H1 (cell line): ENCODE measurements at regions not wholly inside any gene's neighbourhood (a gene's known extent, or its start where the extent isn't known, plus 50 kb on each side); places are given as distances from the start of the nearest gene placed in this dataset.

Experiments used
- CTCF ChIA-PET: fragments of 300-600 bp; sonication (Branson Sonifier 250); formaldehyde crosslinking; loops from one replicate; lab custom pipeline; 2021; ENCODE audit not compliant: partially characterized antibody; lab: Charles Lee
- POLR2A ChIA-PET: fragments of 300-600 bp; sonication (Branson Sonifier 250); formaldehyde crosslinking; loops from one replicate; lab custom pipeline; 2021; ENCODE audit warnings: inconsistent platforms; ENCODE audit not compliant: partially characterized antibody; lab: Charles Lee
- DNase-seq, 2 experiments: peaks; one replicate each; pipeline versions ENCODE4 v3.0.0 to v3.0.0-alpha.2; 2010 to 2022; ENCODE audit warnings: low spot score in 2 of 2, low read depth in 1 of 2, mixed read lengths in 1 of 2
- FAIRE-seq: peaks from 2 replicates; lab custom pipeline; 2011; peaks lifted over from hg19 to GRCh38; lab: Jason Lieb, UNC
- H2AFZ ChIP-seq: 2 replicates; pipeline ENCODE4 v1.8.1; 2012; ENCODE audit warnings: low read length, inconsistent platforms
- H2AK5ac ChIP-seq: 2 replicates; pipeline ENCODE4 v1.6.1; 2013; ENCODE audit warnings: low read depth, low read length
- H2BK120ac ChIP-seq: replicated peaks from 2 replicates; pipeline ENCODE3; 2013; ENCODE audit warnings: low read depth, low read length, inconsistent platforms
- H2BK12ac ChIP-seq: 2 replicates; pipeline ENCODE4 v1.6.1; 2013; ENCODE audit warnings: low read depth, low read length
- H2BK15ac ChIP-seq: 2 replicates; pipeline ENCODE4 v1.6.1; 2013; ENCODE audit warnings: low read length
- H2BK20ac ChIP-seq: 2 replicates; pipeline ENCODE4 v1.6.1; 2013; ENCODE audit warnings: low read length
- H2BK5ac ChIP-seq: 2 replicates; pipeline ENCODE4 v1.6.1; 2013; ENCODE audit warnings: low read depth, low read length
- H3K14ac ChIP-seq: 2 replicates; pipeline ENCODE4 v1.6.1; 2013; ENCODE audit warnings: inconsistent platforms; ENCODE audit not compliant: insufficient read length
- H3K18ac ChIP-seq: 2 replicates; pipeline ENCODE4 v1.6.1; 2013; ENCODE audit warnings: low read length; ENCODE audit errors: extremely low read depth
- H3K23ac ChIP-seq: 2 replicates; pipeline ENCODE4 v1.6.1; 2013; ENCODE audit warnings: inconsistent platforms; ENCODE audit not compliant: insufficient read length
- H3K23me2 ChIP-seq: 2 replicates; pipeline ENCODE4 v1.6.1; 2013; ENCODE audit warnings: low read depth, low read length
- H3K27ac ChIP-seq: 2 replicates; pipeline ENCODE4 v1.6.1; 2011; ENCODE audit warnings: low read depth, low read length, inconsistent platforms
- H3K27me3 ChIP-seq, 4 experiments: replicated peaks in 1 of 4; 1 replicate in 1 of 4; 2 replicates in 3 of 4; pipeline versions ENCODE4 v1.6.1 to v1.8.1; 2011 to 2013; ENCODE audit warnings: low read length in 3 of 4, mild to moderate bottlenecking in 3 of 4, inconsistent platforms in 2 of 4, mixed read lengths in 2 of 4, moderate library complexity in 1 of 4; ENCODE audit not compliant: control insufficient read depth in 3 of 4, insufficient read depth in 3 of 4; ENCODE audit errors: extremely low read depth in 1 of 4
- H3K36me3 ChIP-seq, 4 experiments: 2 replicates each; pipeline versions ENCODE4 v1.6.1 to v1.8.1; 2011 to 2013; ENCODE audit warnings: mild to moderate bottlenecking in 4 of 4, low read length in 3 of 4, moderate library complexity in 2 of 4, control low read depth in 1 of 4, inconsistent platforms in 1 of 4; ENCODE audit not compliant: insufficient read depth in 4 of 4, control insufficient read depth in 2 of 4
- H3K4ac ChIP-seq: replicated peaks from 2 replicates; pipeline ENCODE3; 2013; ENCODE audit warnings: low read length, low read depth, mixed read lengths, inconsistent platforms; ENCODE audit not compliant: insufficient read length
- H3K4me1 ChIP-seq, 4 experiments: replicated peaks in 1 of 4; 1 replicate in 1 of 4; 2 replicates in 3 of 4; pipeline versions ENCODE4 v1.6.1 to v1.8.1; 2011 to 2013; ENCODE audit warnings: low read length in 3 of 4, inconsistent platforms in 2 of 4, mixed read lengths in 1 of 4; ENCODE audit not compliant: insufficient read depth in 4 of 4, control insufficient read depth in 3 of 4
- H3K4me2 ChIP-seq, 2 experiments: 2 replicates each; pipeline versions ENCODE4 v1.6.1 to v1.8.1; 2011 to 2013; ENCODE audit warnings: low read depth in 2 of 2, low read length in 2 of 2, control low read depth in 1 of 2, inconsistent platforms in 1 of 2, mild to moderate bottlenecking in 1 of 2; ENCODE audit not compliant: insufficient read depth in 1 of 2
- H3K4me3 ChIP-seq, 4 experiments: fragments of 200-600, 300-600 bp in 1 of 4; sonication (generic), shearing (Covaris generic), sonication (Bioruptor Twin) in 1 of 4; 2 replicates each; pipeline versions ENCODE4 v1.5.1 to v1.8.1; 2011 to 2016; ENCODE audit warnings: low read length in 4 of 4, low read depth in 3 of 4, control low read depth in 2 of 4, inconsistent platforms in 2 of 4, mild to moderate bottlenecking in 2 of 4, mixed read lengths in 1 of 4, moderate library complexity in 1 of 4; ENCODE audit not compliant: insufficient read depth in 2 of 4; ENCODE audit errors: extremely low read depth in 1 of 4
- H3K56ac ChIP-seq: replicated peaks from 2 replicates; pipeline ENCODE3; 2013; ENCODE audit warnings: low read depth, mild to moderate bottlenecking, mixed read lengths, low read length, inconsistent platforms; ENCODE audit not compliant: insufficient read length
- H3K79me1 ChIP-seq: 2 replicates; pipeline ENCODE4 v1.6.1; 2013; ENCODE audit warnings: low read depth, low read length, control low read depth
- H3K79me2 ChIP-seq, 2 experiments: 2 replicates each; pipeline versions ENCODE4 v1.6.1 to v1.8.1; 2012 to 2013; ENCODE audit warnings: low read length in 2 of 2, mild to moderate bottlenecking in 2 of 2, inconsistent platforms in 1 of 2; ENCODE audit not compliant: insufficient read depth in 2 of 2, control insufficient read depth in 1 of 2
- H3K9ac ChIP-seq, 4 experiments: replicated peaks in 1 of 4; 1 replicate in 1 of 4; 2 replicates in 3 of 4; pipeline versions ENCODE4 v1.6.1 to v1.8.1; 2011 to 2013; ENCODE audit warnings: low read depth in 3 of 4, low read length in 3 of 4, control low read depth in 2 of 4, mild to moderate bottlenecking in 2 of 4, moderate library complexity in 2 of 4, inconsistent platforms in 1 of 4; ENCODE audit errors: extremely low read depth in 1 of 4
- H3K9me3 ChIP-seq, 2 experiments: 2 replicates each; pipeline versions ENCODE4 v1.6.1 to v1.8.1; 2012 to 2013; ENCODE audit warnings: mild to moderate bottlenecking in 2 of 2, moderate library complexity in 2 of 2, control low read depth in 1 of 2, inconsistent platforms in 1 of 2, low read depth in 1 of 2, low read length in 1 of 2, mixed read lengths in 1 of 2; ENCODE audit not compliant: insufficient read depth in 2 of 2
- H4K20me1 ChIP-seq, 2 experiments: replicated peaks in 1 of 2; 2 replicates each; pipeline versions ENCODE3 to v1.8.1; 2011 to 2013; ENCODE audit warnings: inconsistent platforms in 2 of 2, low read length in 2 of 2, mild to moderate bottlenecking in 1 of 2; ENCODE audit not compliant: insufficient read depth in 2 of 2, control insufficient read depth in 1 of 2
- H4K5ac ChIP-seq: 2 replicates; pipeline ENCODE4 v1.6.1; 2013; ENCODE audit warnings: low read length, low read depth, mixed read lengths, inconsistent platforms; ENCODE audit not compliant: insufficient read length
- H4K8ac ChIP-seq: 2 replicates; pipeline ENCODE4 v1.8.0; 2013; ENCODE audit warnings: mild to moderate bottlenecking, moderate library complexity, low read length, inconsistent platforms; ENCODE audit not compliant: insufficient read depth; ENCODE audit errors: extremely low read depth
- H4K91ac ChIP-seq: replicated peaks from 2 replicates; pipeline ENCODE3; 2013; ENCODE audit warnings: low read length, mixed read lengths, inconsistent platforms; ENCODE audit not compliant: insufficient read length
- BRCA1 ChIP-seq: IDR thresholded peaks from 2 replicates; pipeline ENCODE4 v1.6.1; 2012; ENCODE audit warnings: low read depth, low read length, improper control_type of control experiment
- CBX5 ChIP-seq: fragments of 300-800, 300-1000 bp; sonication (generic); IDR thresholded peaks from 2 replicates; pipeline ENCODE4 v1.7.1; 2016; ENCODE audit warnings: antibody characterized with exemption, low read length, low read depth
- HDAC6 ChIP-seq: IDR thresholded peaks from one replicate; pipeline ENCODE4 v1.7.1; 2012; ENCODE audit warnings: low read depth, mild to moderate bottlenecking, inconsistent platforms, low read length, moderate library complexity
- JUN ChIP-seq: IDR thresholded peaks from 2 replicates; pipeline ENCODE4 v1.6.1; 2011; ENCODE audit warnings: low read depth, mild to moderate bottlenecking, improper control_type of control experiment, low read length
- NRF1 ChIP-seq: IDR thresholded peaks from 2 replicates; pipeline ENCODE4 v1.6.1; 2011; ENCODE audit warnings: mild to moderate bottlenecking, low read depth, low read length, improper control_type of control experiment
- RAD21 ChIP-seq, 2 experiments: IDR thresholded peaks in 1 of 2; conservative IDR thresholded peaks in 1 of 2; 2 replicates each; pipeline ENCODE4 v1.6.1; 2011; ENCODE audit warnings: low read depth in 2 of 2, low read length in 2 of 2, improper control_type of control experiment in 1 of 2, inconsistent platforms in 1 of 2, mild to moderate bottlenecking in 1 of 2, moderate library complexity in 1 of 2
- RBBP5 ChIP-seq: IDR thresholded peaks from 2 replicates; pipeline ENCODE4 v1.7.1; 2012; ENCODE audit warnings: low read depth, mild to moderate bottlenecking, inconsistent platforms, low read length, moderate library complexity, borderline replicate concordance
- RFX5 ChIP-seq: IDR thresholded peaks from 2 replicates; pipeline ENCODE4 v1.6.1; 2011; ENCODE audit warnings: low read depth, low read length, improper control_type of control experiment, borderline replicate concordance
- RNF2 ChIP-seq: fragments of 200-900, 300-1000 bp; sonication (generic); IDR thresholded peaks from 2 replicates; pipeline ENCODE4 v1.7.1; 2016; ENCODE audit warnings: borderline replicate concordance, low read depth, mild to moderate bottlenecking, antibody characterized with exemption, low read length; ENCODE audit not compliant: poor library complexity, severe bottlenecking; ENCODE audit errors: missing control alignments
- SAP30 ChIP-seq: fragments of 300-600 bp; sonication (generic); IDR thresholded peaks from 2 replicates; pipeline ENCODE4 v1.7.1; 2012; ENCODE audit warnings: low read length, moderate library complexity, mild to moderate bottlenecking, inconsistent platforms; ENCODE audit not compliant: insufficient read depth, insufficient replicate concordance
- SP1 ChIP-seq: IDR thresholded peaks from 2 replicates; pipeline ENCODE4 v1.6.1; 2011; ENCODE audit warnings: low read depth, low read length
- TAF1 ChIP-seq: IDR thresholded peaks from 2 replicates; pipeline ENCODE4 v1.6.1; 2011; ENCODE audit warnings: mild to moderate bottlenecking, low read depth, low read length
- TEAD4 ChIP-seq: IDR thresholded peaks from 2 replicates; pipeline ENCODE4 v1.6.1; 2012; ENCODE audit warnings: low read depth, low read length, inconsistent platforms, mixed read lengths

DNA sequence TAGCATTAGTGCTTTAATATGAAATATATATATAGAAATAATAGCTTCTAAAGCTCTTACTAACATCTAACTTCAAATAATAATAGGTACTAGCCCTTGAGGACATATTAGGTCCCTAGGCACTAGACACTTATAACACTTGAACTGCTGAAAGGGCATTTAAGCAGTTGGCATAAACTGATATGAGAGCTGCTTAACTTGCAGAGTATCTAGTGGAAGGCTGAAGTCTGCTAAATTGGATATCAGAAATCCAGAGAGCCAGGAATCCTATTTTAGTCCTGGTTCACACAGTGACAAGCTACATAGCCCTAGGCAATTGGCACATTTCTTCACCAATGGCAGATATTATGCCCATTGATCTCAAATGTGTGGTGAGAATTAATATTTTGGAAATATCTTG is 326.9 kb upstream of the UBE2E3 start:
- H4K5ac ChIP-seq = no peak overlapping the region
- no peak overlapping the region for H3K4me3 ChIP-seq
- H3K4me2 ChIP-seq = no peak overlapping the region
- H3K79me2 ChIP-seq = no peaks in the 10 kb centered on the region
- H3K56ac ChIP-seq = no peak overlapping the region
- no peak overlapping the region for H2AK5ac ChIP-seq
- ChIA-PET CTCF (no interaction called here), POLR2A (no interaction called here)
- no peak overlapping the region for H4K8ac ChIP-seq
- no peak overlapping the region for H3K18ac ChIP-seq
- TF ChIP-seq SP1 = no peak
- no peak for TF ChIP-seq BRCA1
- no peak for TF ChIP-seq SAP30
- no peak for TF ChIP-seq NRF1
- TF ChIP-seq CBX5 = no peak
- TF ChIP-seq HDAC6 = no peak
- no peak for TF ChIP-seq JUN
- TF ChIP-seq TEAD4 = no peak
- TF ChIP-seq RBBP5 = no peak
- TF ChIP-seq RAD21 (IDR thresholded peaks at IDR 0.05 in 1 of 2, conservative IDR thresholded peaks at IDR 0.05 in 1 of 2; ENCODE audit: low read depth in 2 of 2, low read length in 2 of 2) = no peak
- no peak for TF ChIP-seq RFX5
- TF ChIP-seq TAF1 = no peak
- TF ChIP-seq RNF2 = no peak
- H2BK15ac ChIP-seq = no peak overlapping the region
- no peak overlapping the region for H2BK5ac ChIP-seq
- no peaks in the 10 kb centered on the region for H3K79me1 ChIP-seq
- H3K9me3 ChIP-seq = no peaks in the 10 kb centered on the region
- H4K20me1 ChIP-seq = no peaks in the 10 kb centered on the region
- no peaks in the 10 kb centered on the region for H3K27me3 ChIP-seq
- no peaks in the 10 kb centered on the region for H3K23me2 ChIP-seq
- H2BK120ac ChIP-seq = no peak overlapping the region
- no peak for FAIRE-seq
- no peaks in the 10 kb centered on the region for H3K4me1 ChIP-seq
- H2AFZ ChIP-seq = no peak overlapping the region
- H2BK12ac ChIP-seq = no peak overlapping the region
- no peak overlapping the region for H4K91ac ChIP-seq
- H3K27ac ChIP-seq = no peak overlapping the region
- no peak overlapping the region for H3K14ac ChIP-seq
- no peak overlapping the region for H3K9ac ChIP-seq
- H3K23ac ChIP-seq = no peak overlapping the region
- H3K4ac ChIP-seq = no peak overlapping the region
- DNase-seq = no peak
- H3K36me3 ChIP-seq = no peaks in the 10 kb centered on the region
- H2BK20ac ChIP-seq = no peak overlapping the region
